ENCODE measurements at regions not wholly inside any gene's neighbourhood (a gene's known extent, or its start where the extent isn't known, plus 50 kb on each side); places are given as distances from the start of the nearest gene placed in this dataset.

- TF ChIP-seq EZH2phosphoT487 (IDR thresholded peaks at IDR 0.05; ENCODE audit: borderline replicate concordance, low read depth, low read length) = no peak
- TF ChIP-seq CTCF (conservative IDR thresholded peaks at IDR 0.05; ENCODE audit: low read length) = no peak
These were observed 546.5 kb upstream of the SMIM31 start for GRCh38 chr4:164207460-164207859.

Measured in OCI-LY7 (cell line).